IMR-90 (cell line): ENCODE measurements at regions not wholly inside any gene's neighbourhood (a gene's known extent, or its start where the extent isn't known, plus 50 kb on each side); places are given as distances from the start of the nearest gene placed in this dataset.

Source experiments
- ATAC-seq: fragments of 200-7000 bp; cut with Tn5 transposase; 2 replicates; pipeline ENCODE4 v1.9.1; 2020; ENCODE audit warnings: low read depth, mild to moderate bottlenecking, moderate library complexity
- BruUV-seq: library from RNA; stranded (reverse); fragments of 400-500 nt; replicated peaks from 2 replicates; lab custom pipeline; 2021; lab: Mats Ljungman, UMichigan
- CTCF ChIA-PET: fragments of 300-600 bp; formaldehyde crosslinking; extraction: SDS; loops from one replicate; lab custom pipeline; 2021; ENCODE audit warnings: antibody characterized with exemption; lab: Yijun Ruan, JAX
- POLR2A ChIA-PET: fragments of 300-600 bp; sonication (Branson Sonifier 250); formaldehyde crosslinking; loops from one replicate; lab custom pipeline; 2022; ENCODE audit warnings: antibody characterized with exemption; ENCODE audit not compliant: unreplicated experiment; lab: Charles Lee
- DNase-seq: peaks from one replicate; pipeline ENCODE4 v3.0.0; 2013
- H2AFZ ChIP-seq: replicated peaks from 2 replicates; pipeline ENCODE3; 2013; ENCODE audit warnings: low read length, mild to moderate bottlenecking; ENCODE audit not compliant: poor library complexity
- H2AK5ac ChIP-seq: 2 replicates; pipeline ENCODE4 v1.6.1; 2013; ENCODE audit warnings: low read depth, low read length, inconsistent platforms
- H2AK9ac ChIP-seq: replicated peaks from 2 replicates; pipeline ENCODE3; 2013; ENCODE audit warnings: mild to moderate bottlenecking, low read depth, low read length, moderate library complexity; ENCODE audit not compliant: poor library complexity
- H2BK120ac ChIP-seq: 2 replicates; pipeline ENCODE4 v1.6.1; 2013; ENCODE audit warnings: low read depth, low read length, inconsistent platforms
- H2BK15ac ChIP-seq: 3 replicates; pipeline ENCODE4 v1.6.1; 2013; ENCODE audit warnings: low read depth, low read length, inconsistent platforms
- H2BK20ac ChIP-seq: 2 replicates; pipeline ENCODE4 v1.6.1; 2013; ENCODE audit warnings: low read depth, mild to moderate bottlenecking, inconsistent platforms, low read length, moderate library complexity
- H2BK5ac ChIP-seq: 2 replicates; pipeline ENCODE4 v1.6.1; 2013; ENCODE audit warnings: mild to moderate bottlenecking, low read depth, low read length, inconsistent platforms; ENCODE audit not compliant: poor library complexity, severe bottlenecking
- H3K14ac ChIP-seq: replicated peaks from 2 replicates; pipeline ENCODE4 v1.6.1; 2013; ENCODE audit warnings: low read depth, low read length, inconsistent platforms
- H3K18ac ChIP-seq: 2 replicates; pipeline ENCODE4 v1.6.1; 2013; ENCODE audit warnings: low read depth, low read length, control low read depth
- H3K23ac ChIP-seq: 2 replicates; pipeline ENCODE4 v1.6.1; 2013; ENCODE audit warnings: low read depth, low read length, inconsistent platforms
- H3K27ac ChIP-seq: 2 replicates; pipeline ENCODE4 v1.5.1; 2013; ENCODE audit warnings: mild to moderate bottlenecking, control low read depth, low read length; ENCODE audit not compliant: insufficient read depth
- H3K27me3 ChIP-seq: 2 replicates; pipeline ENCODE4 v1.6.1; 2013; ENCODE audit warnings: low read length; ENCODE audit not compliant: control insufficient read depth, insufficient read depth
- H3K36me3 ChIP-seq: 2 replicates; pipeline ENCODE4 v1.6.1; 2013; ENCODE audit warnings: low read length, mixed read lengths; ENCODE audit not compliant: control insufficient read depth, insufficient read depth
- H3K4ac ChIP-seq: 2 replicates; pipeline ENCODE4 v1.6.1; 2013; ENCODE audit warnings: low read depth, low read length, inconsistent platforms
- H3K4me1 ChIP-seq: 2 replicates; pipeline ENCODE4 v1.6.1; 2013; ENCODE audit warnings: low read length, mixed read lengths; ENCODE audit not compliant: control insufficient read depth, insufficient read depth
- H3K4me2 ChIP-seq: 2 replicates; pipeline ENCODE4 v1.6.1; 2013; ENCODE audit warnings: low read depth, mild to moderate bottlenecking, control low read depth, low read length, moderate library complexity
- H3K4me3 ChIP-seq: 2 replicates; pipeline ENCODE4 v1.5.1; 2013; ENCODE audit warnings: low read depth, mild to moderate bottlenecking, control low read depth, low read length, moderate library complexity; ENCODE audit not compliant: insufficient read depth
- H3K56ac ChIP-seq: 2 replicates; pipeline ENCODE4 v1.6.1; 2013; ENCODE audit warnings: low read length, inconsistent platforms; ENCODE audit not compliant: insufficient read depth; ENCODE audit errors: extremely low read depth
- H3K79me1 ChIP-seq, 2 experiments: 2 replicates each; pipeline ENCODE4 v1.6.1; 2013; ENCODE audit warnings: low read length in 2 of 2, inconsistent platforms in 1 of 2, low read depth in 1 of 2
- H3K9ac ChIP-seq: 2 replicates; pipeline ENCODE4 v1.6.1; 2013; ENCODE audit warnings: low read depth, low read length, control low read depth
- H3K9me1 ChIP-seq: 2 replicates; pipeline ENCODE4 v1.6.1; 2013; ENCODE audit warnings: low read length, inconsistent platforms; ENCODE audit not compliant: insufficient read depth
- H3K9me3 ChIP-seq: 2 replicates; pipeline ENCODE4 v1.6.1; 2013; ENCODE audit warnings: low read length; ENCODE audit not compliant: control insufficient read depth, insufficient read depth
- H4K20me1 ChIP-seq: 2 replicates; pipeline ENCODE4 v1.6.1; 2013; ENCODE audit warnings: low read length, inconsistent platforms; ENCODE audit not compliant: insufficient read depth
- H4K5ac ChIP-seq: 2 replicates; pipeline ENCODE4 v1.6.1; 2013; ENCODE audit warnings: mild to moderate bottlenecking, low read depth, low read length, control low read depth
- H4K8ac ChIP-seq, 2 experiments: 2 replicates each; pipeline ENCODE4 v1.6.1; 2013; ENCODE audit warnings: low read depth in 2 of 2, low read length in 2 of 2, control low read depth in 1 of 2, inconsistent platforms in 1 of 2
- H4K91ac ChIP-seq: 2 replicates; pipeline ENCODE4 v1.6.1; 2013; ENCODE audit warnings: low read depth, low read length, inconsistent platforms; ENCODE audit not compliant: insufficient read depth
- BHLHE40 ChIP-seq: fragments of 150-350 bp; IDR thresholded peaks from 2 replicates; pipeline ENCODE4 v1.6.1; 2016; ENCODE audit warnings: mild to moderate bottlenecking, low read depth, low read length
- CEBPB ChIP-seq: IDR thresholded peaks from 2 replicates; pipeline ENCODE4 v1.6.1; 2012; ENCODE audit warnings: low read depth, low read length, improper control_type of control experiment
- CHD1 ChIP-seq: IDR thresholded peaks from 2 replicates; pipeline ENCODE4 v1.6.1; 2012; ENCODE audit warnings: low read depth, low read length, improper control_type of control experiment
- FOS ChIP-seq: fragments of 150-350 bp; IDR thresholded peaks from 2 replicates; pipeline ENCODE4 v1.6.1; 2016; ENCODE audit warnings: low read depth, low read length
- MAFK ChIP-seq: IDR thresholded peaks from 2 replicates; pipeline ENCODE4 v1.6.1; 2012; ENCODE audit warnings: low read depth, low read length, improper control_type of control experiment
- MAZ ChIP-seq: IDR thresholded peaks from 2 replicates; pipeline ENCODE4 v1.6.1; 2012; ENCODE audit warnings: low read depth, mild to moderate bottlenecking, low read length, improper control_type of control experiment, moderate library complexity, borderline replicate concordance
- MXI1 ChIP-seq: IDR thresholded peaks from 2 replicates; pipeline ENCODE4 v1.6.1; 2012; ENCODE audit warnings: low read depth, mild to moderate bottlenecking, low read length, moderate library complexity, borderline replicate concordance
- NFE2L2 ChIP-seq: fragments of 150-350 bp; IDR thresholded peaks from 2 replicates; pipeline ENCODE4 v1.6.1; 2016; ENCODE audit warnings: low read depth, mild to moderate bottlenecking, low read length
- POLR2A ChIP-seq: IDR thresholded peaks from 2 replicates; pipeline ENCODE4 v1.6.1; 2012; ENCODE audit warnings: mild to moderate bottlenecking, low read depth, low read length
- RAD21 ChIP-seq: IDR thresholded peaks from 2 replicates; pipeline ENCODE4 v1.6.1; 2012; ENCODE audit warnings: low read length, improper control_type of control experiment
- RCOR1 ChIP-seq: IDR thresholded peaks from 2 replicates; pipeline ENCODE4 v1.6.1; 2012; ENCODE audit warnings: mild to moderate bottlenecking, low read length, improper control_type of control experiment; ENCODE audit not compliant: insufficient replicate concordance
- RFX5 ChIP-seq: IDR thresholded peaks from 2 replicates; pipeline ENCODE4 v1.8.0; 2012; ENCODE audit warnings: low read depth, mild to moderate bottlenecking, low read length, moderate library complexity
- SMC3 ChIP-seq: fragments of 150-350 bp; IDR thresholded peaks from 2 replicates; pipeline ENCODE4 v1.6.1; 2016; ENCODE audit warnings: low read depth, mild to moderate bottlenecking, antibody characterized with exemption, low read length, moderate library complexity
- WGBS, 2 experiments: methylation state at CpG; one replicate each; pipeline versions ENCODE4 v1.1.5 to v1.1.7; 2013; ENCODE audit warnings: missing lambda C conversion rate in 2 of 2; ENCODE audit not compliant: insufficient read length in 1 of 2; ENCODE audit errors: extremely low coverage in 2 of 2; 5-methylcytosine and 5-hydroxymethylcytosine counted together
- dilution Hi-C: fragments of 300-500 bp; cut with HindIII; formaldehyde crosslinking; loops from one replicate; pipeline ENCODE4 v1.14.3; 2018; ENCODE audit warnings: low sequenced_read_pairs; ENCODE audit not compliant: unreplicated experiment
- in situ Hi-C: fragments of 300-500 bp; cut with MboI; formaldehyde crosslinking; loops from 3 replicates; pipeline ENCODE4 v1.14.3; 2019; ENCODE audit warnings: low sequenced_read_pairs, inconsistent platforms, mixed read lengths
- intact Hi-C: fragments of 100-400 bp; cut with micrococcal nuclease; formaldehyde crosslinking; loops from 2 replicates; pipeline ENCODE4 v1.10.0; 2022
- TF ChIP-seq, protein P1 (sequence below): fragments of 150-350 bp; IDR thresholded peaks from 2 replicates; pipeline ENCODE4 v1.6.1; 2017; ENCODE audit warnings: mild to moderate bottlenecking, antibody characterized with exemption, low read length, low read depth
- TF ChIP-seq, protein P2 (sequence below): conservative IDR thresholded peaks from 2 replicates; pipeline ENCODE4 v1.5.1; 2012; ENCODE audit warnings: mild to moderate bottlenecking, low read depth, low read length, improper control_type of control experiment
- TF ChIP-seq, protein P3 (sequence below): fragments of 150-350 bp; IDR thresholded peaks from 2 replicates; pipeline ENCODE4 v1.6.1; 2016; ENCODE audit warnings: low read depth, mild to moderate bottlenecking, low read length, moderate library complexity, borderline replicate concordance

DNA sequence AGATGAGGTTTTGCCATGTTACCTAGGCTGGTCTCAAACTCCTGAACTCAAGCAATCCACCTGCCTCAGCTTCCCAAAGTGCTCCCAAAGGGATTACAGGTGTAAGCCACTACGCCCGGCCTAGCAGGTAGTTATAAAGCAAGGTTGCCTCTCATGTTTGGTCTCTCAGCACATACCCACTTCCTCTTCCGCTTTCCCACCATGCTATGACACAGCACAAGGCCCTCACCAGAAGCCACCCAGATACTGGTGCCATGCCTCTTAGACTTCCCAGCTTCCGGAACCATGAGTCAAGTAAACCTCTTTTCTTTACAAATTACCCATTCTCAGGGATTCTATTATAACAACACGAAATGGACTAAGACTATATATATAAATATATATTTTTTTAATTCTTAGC, 143.6 kb downstream of the COPRS start:
- H3K27ac ChIP-seq, result no peak overlapping the region
- H3K4me2 ChIP-seq, result no peak overlapping the region
- no peaks in the 10 kb centered on the region for H3K4me1 ChIP-seq
- peak overlapping the region; percentile 18; the same call in 1 of the 2 replicates for H2BK20ac ChIP-seq
- no peak overlapping the region for H2BK120ac ChIP-seq
- H3K56ac ChIP-seq, result no peak overlapping the region
- H3K23ac ChIP-seq, result no peak overlapping the region
- no peaks in the 10 kb centered on the region for H3K9me1 ChIP-seq
- no peak overlapping the region for H2BK5ac ChIP-seq
- no peak overlapping the region for H3K9ac ChIP-seq
- no peak overlapping the region for H4K91ac ChIP-seq
- H2AK9ac ChIP-seq, result peak overlapping the region; percentile 42
- in situ Hi-C loops, result no loop called here
- no TSS peak for BruUV-seq
- peak overlapping the region; percentile 43 for H2AFZ ChIP-seq
- H4K8ac ChIP-seq, result no peak overlapping the region
- H2AK5ac ChIP-seq, result peak overlapping the region; percentile 39; the same call in 1 of the 2 replicates
- H3K79me1 ChIP-seq, result no peaks in the 10 kb centered on the region
- no peak overlapping the region for H3K4ac ChIP-seq
- no peak for DNase-seq
- dilution Hi-C loops, result no loop called here
- H4K20me1 ChIP-seq, result no peaks in the 10 kb centered on the region
- no peaks in the 10 kb centered on the region for H3K9me3 ChIP-seq
- no peaks in the 10 kb centered on the region for H3K36me3 ChIP-seq
- POLR2A ChIA-PET, result no interaction called here
- CTCF ChIA-PET, result interaction anchor here (1.0 kb wide), 1 partner anchor 16 kb away, joined by 6 read pairs; no protein-coding TSS in a partner anchor
- WGBS, 2 experiments, result no CpG with 5 or more reads among the region's 5 CpGs
- no peak for TF ChIP-seq POLR2A
- TF ChIP-seq FOS, result no peak
- TF ChIP-seq BHLHE40, result no peak
- no peak for TF ChIP-seq NFE2L2
- no peak for TF ChIP-seq MXI1
- TF ChIP-seq RAD21, result no peak
- TF ChIP-seq SMC3, result no peak
- TF ChIP-seq RCOR1, result no peak
- TF ChIP-seq, protein P1, sequence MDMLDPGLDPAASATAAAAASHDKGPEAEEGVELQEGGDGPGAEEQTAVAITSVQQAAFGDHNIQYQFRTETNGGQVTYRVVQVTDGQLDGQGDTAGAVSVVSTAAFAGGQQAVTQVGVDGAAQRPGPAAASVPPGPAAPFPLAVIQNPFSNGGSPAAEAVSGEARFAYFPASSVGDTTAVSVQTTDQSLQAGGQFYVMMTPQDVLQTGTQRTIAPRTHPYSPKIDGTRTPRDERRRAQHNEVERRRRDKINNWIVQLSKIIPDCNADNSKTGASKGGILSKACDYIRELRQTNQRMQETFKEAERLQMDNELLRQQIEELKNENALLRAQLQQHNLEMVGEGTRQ, result no peak
- TF ChIP-seq MAFK, result no peak
- TF ChIP-seq, protein P2, sequence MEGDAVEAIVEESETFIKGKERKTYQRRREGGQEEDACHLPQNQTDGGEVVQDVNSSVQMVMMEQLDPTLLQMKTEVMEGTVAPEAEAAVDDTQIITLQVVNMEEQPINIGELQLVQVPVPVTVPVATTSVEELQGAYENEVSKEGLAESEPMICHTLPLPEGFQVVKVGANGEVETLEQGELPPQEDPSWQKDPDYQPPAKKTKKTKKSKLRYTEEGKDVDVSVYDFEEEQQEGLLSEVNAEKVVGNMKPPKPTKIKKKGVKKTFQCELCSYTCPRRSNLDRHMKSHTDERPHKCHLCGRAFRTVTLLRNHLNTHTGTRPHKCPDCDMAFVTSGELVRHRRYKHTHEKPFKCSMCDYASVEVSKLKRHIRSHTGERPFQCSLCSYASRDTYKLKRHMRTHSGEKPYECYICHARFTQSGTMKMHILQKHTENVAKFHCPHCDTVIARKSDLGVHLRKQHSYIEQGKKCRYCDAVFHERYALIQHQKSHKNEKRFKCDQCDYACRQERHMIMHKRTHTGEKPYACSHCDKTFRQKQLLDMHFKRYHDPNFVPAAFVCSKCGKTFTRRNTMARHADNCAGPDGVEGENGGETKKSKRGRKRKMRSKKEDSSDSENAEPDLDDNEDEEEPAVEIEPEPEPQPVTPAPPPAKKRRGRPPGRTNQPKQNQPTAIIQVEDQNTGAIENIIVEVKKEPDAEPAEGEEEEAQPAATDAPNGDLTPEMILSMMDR, result no peak
- no peak for TF ChIP-seq MAZ
- no peak for TF ChIP-seq CHD1
- TF ChIP-seq, protein P3, sequence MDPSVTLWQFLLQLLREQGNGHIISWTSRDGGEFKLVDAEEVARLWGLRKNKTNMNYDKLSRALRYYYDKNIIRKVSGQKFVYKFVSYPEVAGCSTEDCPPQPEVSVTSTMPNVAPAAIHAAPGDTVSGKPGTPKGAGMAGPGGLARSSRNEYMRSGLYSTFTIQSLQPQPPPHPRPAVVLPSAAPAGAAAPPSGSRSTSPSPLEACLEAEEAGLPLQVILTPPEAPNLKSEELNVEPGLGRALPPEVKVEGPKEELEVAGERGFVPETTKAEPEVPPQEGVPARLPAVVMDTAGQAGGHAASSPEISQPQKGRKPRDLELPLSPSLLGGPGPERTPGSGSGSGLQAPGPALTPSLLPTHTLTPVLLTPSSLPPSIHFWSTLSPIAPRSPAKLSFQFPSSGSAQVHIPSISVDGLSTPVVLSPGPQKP, result no peak
- no peak for TF ChIP-seq CEBPB
- no peak for TF ChIP-seq RFX5
- no peaks in the 10 kb centered on the region for H3K27me3 ChIP-seq
- H2BK15ac ChIP-seq, result peak overlapping the region; percentile 39; the same call in 1 of the 3 replicates
- no peak overlapping the region for H3K4me3 ChIP-seq
- no peak overlapping the region for H4K5ac ChIP-seq
- intact Hi-C loops, result no loop called here
- ATAC-seq, result no peak
- H3K18ac ChIP-seq, result no peak overlapping the region
- H3K14ac ChIP-seq, result no peak overlapping the region
